HL-60 (cell line): ENCODE measurements at regions not wholly inside any gene's neighbourhood (a gene's known extent, or its start where the extent isn't known, plus 50 kb on each side); places are given as distances from the start of the nearest gene placed in this dataset.

Experiments
- DNase-seq, 2 experiments: peaks; one replicate each; pipeline ENCODE4 v3.0.0-alpha.2; 2010 to 2020; ENCODE audit warnings: low read depth in 1 of 2, low spot score in 1 of 2
- H3K27ac ChIP-seq: fragments of 250-450 bp; sonication (Bioruptor Pico); replicated peaks from 2 replicates; pipeline ENCODE4 v1.5.1; 2020; ENCODE audit warnings: mild to moderate bottlenecking, moderate library complexity
- H3K27me3 ChIP-seq: fragments of 250-450 bp; sonication (Bioruptor Pico); 2 replicates; pipeline ENCODE4 v1.5.1; 2021; ENCODE audit warnings: mild to moderate bottlenecking, moderate library complexity; ENCODE audit not compliant: insufficient read depth, poor library complexity, severe bottlenecking
- H3K4me3 ChIP-seq: replicated peaks from 2 replicates; pipeline ENCODE4 v1.5.1; 2011; ENCODE audit warnings: mild to moderate bottlenecking, control low read depth, low read length; ENCODE audit not compliant: insufficient read depth
- CTCF ChIP-seq: IDR thresholded peaks from one replicate; pipeline ENCODE4 v1.5.1; 2011; ENCODE audit warnings: low read length, control low read depth, inconsistent platforms; ENCODE audit not compliant: insufficient read depth
- GABPA ChIP-seq: IDR thresholded peaks from 2 replicates; pipeline ENCODE4 v1.6.1; 2012; ENCODE audit warnings: low read depth
- POLR2AphosphoS5 ChIP-seq: IDR thresholded peaks from 2 replicates; pipeline ENCODE4 v1.6.1; 2012; ENCODE audit warnings: low read depth
- REST ChIP-seq: IDR thresholded peaks from 2 replicates; pipeline ENCODE4 v1.6.1; 2012; ENCODE audit warnings: low read depth; ENCODE audit not compliant: insufficient replicate concordance
- SPI1 ChIP-seq: IDR thresholded peaks from 2 replicates; pipeline ENCODE4 v1.6.1; 2012; ENCODE audit warnings: low read depth, mild to moderate bottlenecking, borderline replicate concordance

GRCh38 chr6:169970306-169970988 is 219.0 kb downstream of the ERMARD start:
- TF ChIP-seq GABPA: no peak
- no peak for DNase-seq
- H3K4me3 ChIP-seq: no peak overlapping the region
- H3K27ac ChIP-seq: no peak overlapping the region
- no peaks in the 10 kb centered on the region for H3K27me3 ChIP-seq

DNA sequence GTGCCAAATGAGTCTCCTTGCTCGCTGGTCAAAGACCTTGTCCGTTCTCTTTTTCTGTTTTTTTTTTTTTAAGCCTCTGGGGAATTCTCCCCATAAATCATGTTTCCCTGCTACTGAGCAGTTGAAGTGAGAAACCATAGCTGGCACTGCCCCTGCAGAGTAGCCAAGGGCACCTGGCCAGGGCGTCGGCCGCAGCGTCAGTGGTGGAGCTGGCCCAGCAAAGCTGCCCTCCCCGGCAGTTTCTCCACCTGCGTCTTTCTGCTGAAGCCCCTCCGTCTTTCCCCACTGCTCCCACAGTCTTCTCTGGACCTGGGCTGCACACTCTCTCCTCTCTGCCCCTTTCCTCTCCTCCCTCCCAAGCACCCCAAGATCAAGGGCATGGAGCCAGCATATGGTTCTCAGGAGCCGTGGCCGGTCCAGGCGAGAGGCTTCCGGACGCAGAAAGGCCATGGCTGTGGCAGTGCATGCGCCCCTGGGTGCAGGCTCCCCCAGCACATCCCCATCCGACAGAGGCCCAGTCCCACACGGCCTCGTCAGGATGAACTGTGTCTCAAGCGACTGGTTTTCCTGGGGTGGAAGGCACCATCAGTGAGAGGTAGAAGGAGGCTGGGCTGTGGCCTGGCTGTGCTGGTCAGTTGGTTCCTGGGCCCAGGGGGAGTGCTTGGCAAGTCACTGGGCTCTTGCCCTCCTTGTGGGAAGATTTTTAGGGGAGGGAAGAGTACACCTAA is 218.1 kb downstream of the ERMARD start:
- no peak for DNase-seq
- TF ChIP-seq GABPA: no peak
- no peak for TF ChIP-seq SPI1
- no peak for TF ChIP-seq REST
- TF ChIP-seq POLR2AphosphoS5: no peak
- no peak for TF ChIP-seq CTCF
- H3K4me3 ChIP-seq: no peak overlapping the region
- H3K27me3 ChIP-seq: no peaks in the 10 kb centered on the region
- H3K27ac ChIP-seq: no peak overlapping the region

DNA sequence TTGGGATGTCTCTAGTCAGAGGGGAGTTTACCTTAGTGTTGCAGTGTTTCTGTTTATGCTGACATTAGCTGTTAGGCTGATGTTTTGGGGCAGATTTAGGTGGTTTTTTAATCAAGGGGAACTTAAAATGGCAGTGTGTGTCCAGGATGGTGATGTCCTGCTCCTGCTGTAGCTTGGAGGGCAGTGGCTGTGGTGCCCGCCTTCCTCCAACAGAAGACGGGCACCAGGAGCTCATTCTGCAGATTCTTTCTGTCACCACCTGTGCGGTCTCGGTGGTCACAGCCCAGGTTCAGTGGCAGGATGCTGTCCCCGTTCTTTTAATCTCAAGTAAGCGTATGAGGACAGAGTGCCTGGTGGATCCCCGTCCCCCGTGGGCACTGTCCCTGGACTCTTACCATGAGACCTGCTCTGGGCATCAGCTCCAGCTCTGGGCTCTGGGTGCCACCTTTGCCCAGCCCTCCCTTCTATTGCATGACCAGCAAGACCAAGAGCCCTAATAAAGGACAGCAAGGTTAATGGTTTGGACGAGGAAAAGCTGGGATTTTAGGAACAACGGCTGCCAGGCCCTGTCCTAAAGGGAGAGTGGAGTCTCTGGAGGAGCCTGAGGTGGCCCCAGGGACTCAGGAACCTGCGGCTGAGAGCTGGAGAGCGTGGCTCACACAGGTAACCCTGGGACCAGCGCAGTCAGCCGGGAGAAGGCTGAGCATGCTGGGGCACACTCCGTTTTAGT is 217.3 kb downstream of the ERMARD start:
- H3K27ac ChIP-seq: no peak overlapping the region
- DNase-seq: no peak
- no peak overlapping the region for H3K4me3 ChIP-seq
- TF ChIP-seq SPI1 (no peak), POLR2AphosphoS5 (no peak), GABPA (no peak), REST (no peak), CTCF (no peak)
- H3K27me3 ChIP-seq: no peaks in the 10 kb centered on the region

- no peak for TF ChIP-seq SPI1
- no peak for TF ChIP-seq REST
- TF ChIP-seq GABPA: no peak
- TF ChIP-seq CTCF: no peak
- TF ChIP-seq POLR2AphosphoS5: no peak
- Histone ChIP-seq H3K4me3 (no peak overlapping the region), H3K27me3 (peaks cover 2% of the 10 kb centered on the region), H3K27ac (no peak overlapping the region)
- DNase-seq: no peak
Measured at GRCh38 chr6:169967687-169968086, 216.3 kb downstream of the ERMARD start.
